GM23248 (cell line): ENCODE measurements at regions not wholly inside any gene's neighbourhood (a gene's known extent, or its start where the extent isn't known, plus 50 kb on each side); places are given as distances from the start of the nearest gene placed in this dataset.

Experiments
- EZH2 ChIP-seq: fragments of 200-600 bp; sonication (generic); IDR thresholded peaks from 2 replicates; pipeline ENCODE4 v1.6.1; 2018; ENCODE audit warnings: antibody characterized with exemption, mild to moderate bottlenecking; ENCODE audit not compliant: insufficient read depth, poor library complexity, severe bottlenecking
- EZH2phosphoT487 ChIP-seq: fragments of 200-600 bp; sonication (generic); IDR thresholded peaks from 2 replicates; pipeline ENCODE4 v1.6.1; 2018; ENCODE audit warnings: antibody characterized with exemption, moderate library complexity, mild to moderate bottlenecking, low read depth; ENCODE audit not compliant: insufficient read depth

GRCh38 chr2:2645162-2645855 lies 314.2 kb upstream of the MYT1L start:
- TF ChIP-seq EZH2phosphoT487 (no peak), EZH2 (no peak)
